Osteoblast (primary cell): ENCODE measurements at regions not wholly inside any gene's neighbourhood (a gene's known extent, or its start where the extent isn't known, plus 50 kb on each side); places are given as distances from the start of the nearest gene placed in this dataset.

ENCODE experiments used
- DNase-seq: peaks from one replicate; pipeline ENCODE4 v3.0.0; 2011; ENCODE audit warnings: low spot score, mixed read lengths; ENCODE audit not compliant: insufficient read length; ENCODE audit errors: missing footprints
- H2AFZ ChIP-seq: 2 replicates; pipeline ENCODE4 v1.6.0; 2011; ENCODE audit warnings: mild to moderate bottlenecking, low read length
- H3K27ac ChIP-seq: 2 replicates; pipeline ENCODE4 v1.5.1; 2011; ENCODE audit warnings: mild to moderate bottlenecking, low read depth, low read length, moderate library complexity
- H3K27me3 ChIP-seq: 2 replicates; pipeline ENCODE4 v1.6.0; 2012; ENCODE audit warnings: mild to moderate bottlenecking, control low read depth, inconsistent platforms, low read length, moderate library complexity; ENCODE audit not compliant: insufficient read depth
- H3K36me3 ChIP-seq: 2 replicates; pipeline ENCODE4 v1.5.1; 2011; ENCODE audit warnings: mild to moderate bottlenecking, low read length, control low read depth, moderate library complexity; ENCODE audit not compliant: insufficient read depth
- H3K4me1 ChIP-seq: 2 replicates; pipeline ENCODE4 v1.5.1; 2011; ENCODE audit warnings: mild to moderate bottlenecking, low read length, control low read depth, moderate library complexity; ENCODE audit not compliant: insufficient read depth
- H3K4me2 ChIP-seq: 2 replicates; pipeline ENCODE4 v1.6.0; 2011; ENCODE audit warnings: mild to moderate bottlenecking, low read length; ENCODE audit not compliant: insufficient read depth
- H3K4me3 ChIP-seq: fragments of 200-600 bp; sonication (generic); 3 replicates; pipeline ENCODE4 v1.5.1; 2012; ENCODE audit warnings: mild to moderate bottlenecking, low read length, inconsistent platforms; ENCODE audit not compliant: insufficient read depth
- H3K79me2 ChIP-seq: 2 replicates; pipeline ENCODE4 v1.6.0; 2012; ENCODE audit warnings: mild to moderate bottlenecking, low read length, control low read depth, inconsistent platforms; ENCODE audit not compliant: insufficient read depth
- H3K9me3 ChIP-seq: 2 replicates; pipeline ENCODE4 v1.5.1; 2011; ENCODE audit warnings: low read depth, low read length, control low read depth
- H4K20me1 ChIP-seq: 2 replicates; pipeline ENCODE4 v1.6.0; 2012; ENCODE audit warnings: mild to moderate bottlenecking, low read length, control low read depth; ENCODE audit not compliant: insufficient read depth
- CTCF ChIP-seq: IDR thresholded peaks from 2 replicates; pipeline ENCODE4 v1.5.1; 2011; ENCODE audit warnings: mild to moderate bottlenecking, low read depth, low read length, moderate library complexity; ENCODE audit errors: extremely low read depth

GRCh38 chr2:103506812-103507211, 745.0 kb downstream of the TMEM182 start:
- H3K79me2 ChIP-seq = no peaks in the 10 kb centered on the region
- H4K20me1 ChIP-seq = no peaks in the 10 kb centered on the region
- no peaks in the 10 kb centered on the region for H3K36me3 ChIP-seq
- no peak for DNase-seq
- no peak overlapping the region for H3K4me2 ChIP-seq
- H3K4me1 ChIP-seq = no peaks in the 10 kb centered on the region
- no peak overlapping the region for H2AFZ ChIP-seq
- no peak for TF ChIP-seq CTCF
- H3K27me3 ChIP-seq = no peaks in the 10 kb centered on the region
- no peak overlapping the region for H3K27ac ChIP-seq
- H3K9me3 ChIP-seq = no peaks in the 10 kb centered on the region
- no peak overlapping the region for H3K4me3 ChIP-seq

DNA sequence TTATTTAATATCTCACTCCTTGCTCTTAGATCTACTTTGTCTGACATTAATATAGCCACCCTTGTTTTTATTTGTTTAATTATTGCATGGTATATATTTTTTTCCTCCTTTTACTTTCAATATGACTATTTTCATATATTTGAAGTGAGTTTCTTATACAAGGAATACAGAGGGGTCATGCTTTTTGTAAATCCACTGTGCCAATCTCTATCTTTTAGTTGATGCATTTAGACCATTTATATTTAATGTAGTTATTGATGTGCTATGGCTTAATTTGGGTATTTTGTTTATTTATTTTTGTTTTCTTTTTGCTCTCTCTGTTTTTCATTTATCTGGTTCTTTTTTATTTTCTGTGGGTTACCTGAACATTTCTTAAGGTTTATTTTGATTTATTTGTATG, 750.6 kb downstream of the TMEM182 start:
- no peak for TF ChIP-seq CTCF
- H2AFZ ChIP-seq = no peak overlapping the region
- no peak for DNase-seq
- H3K4me1 ChIP-seq = no peaks in the 10 kb centered on the region
- no peaks in the 10 kb centered on the region for H3K9me3 ChIP-seq
- no peak overlapping the region for H3K27ac ChIP-seq
- no peaks in the 10 kb centered on the region for H3K36me3 ChIP-seq
- H3K79me2 ChIP-seq = no peaks in the 10 kb centered on the region
- no peaks in the 10 kb centered on the region for H3K27me3 ChIP-seq
- no peak overlapping the region for H3K4me3 ChIP-seq
- no peak overlapping the region for H3K4me2 ChIP-seq
- H4K20me1 ChIP-seq = no peaks in the 10 kb centered on the region

DNA sequence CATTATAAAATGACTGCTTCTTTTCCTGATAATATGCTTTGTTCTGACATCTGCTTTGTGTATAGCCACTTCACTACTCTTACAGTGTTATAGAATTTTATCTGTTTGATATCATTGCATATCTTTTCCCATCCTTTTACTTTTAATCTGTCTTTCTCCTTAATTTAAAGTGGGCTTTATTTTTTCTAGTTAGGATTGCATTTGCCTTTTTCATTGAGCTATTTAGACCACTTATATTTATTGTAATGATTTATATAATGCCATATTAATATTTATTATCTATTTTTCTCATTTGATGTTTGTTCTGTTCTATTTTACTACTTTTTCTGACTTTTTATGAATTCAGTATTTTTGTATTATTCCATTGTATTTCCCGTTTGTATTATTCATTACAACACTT, 758.7 kb downstream of the TMEM182 start:
- Histone ChIP-seq H3K27ac (no peak overlapping the region), H3K4me3 (no peak overlapping the region), H3K36me3 (no peaks in the 10 kb centered on the region), H3K9me3 (no peaks in the 10 kb centered on the region), H3K79me2 (no peaks in the 10 kb centered on the region), H2AFZ (no peak overlapping the region), H3K27me3 (no peaks in the 10 kb centered on the region), H3K4me2 (no peak overlapping the region), H4K20me1 (no peaks in the 10 kb centered on the region), H3K4me1 (no peaks in the 10 kb centered on the region)
- no peak for TF ChIP-seq CTCF
- no peak for DNase-seq

DNA sequence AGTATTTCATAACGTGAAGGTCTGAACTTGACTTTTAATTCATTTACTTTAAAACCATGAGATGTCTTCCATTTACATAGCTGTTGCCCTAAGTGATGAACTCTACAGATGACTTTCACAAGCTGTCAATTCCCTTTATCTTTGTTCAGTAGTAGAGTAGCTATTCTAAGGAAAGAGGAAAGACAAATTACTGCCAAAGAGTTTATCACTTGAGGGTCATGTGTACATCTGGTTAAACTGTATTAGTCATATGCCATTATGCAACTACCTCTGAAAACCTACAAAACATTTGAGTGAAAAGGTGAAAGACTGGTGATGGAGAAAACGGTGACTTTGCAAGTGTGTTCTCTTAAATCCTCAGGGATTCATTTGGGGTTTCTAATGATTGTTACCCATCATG, 763.9 kb downstream of the TMEM182 start:
- Histone ChIP-seq H3K79me2 (no peaks in the 10 kb centered on the region), H2AFZ (no peak overlapping the region), H3K9me3 (no peaks in the 10 kb centered on the region)

More for the DNA sequence above, 763.9 kb downstream of the TMEM182 start:
- no peaks in the 10 kb centered on the region for H3K4me1 ChIP-seq
- H3K27ac ChIP-seq = no peak overlapping the region
- no peaks in the 10 kb centered on the region for H3K27me3 ChIP-seq
- no peaks in the 10 kb centered on the region for H3K36me3 ChIP-seq
- no peaks in the 10 kb centered on the region for H4K20me1 ChIP-seq
- TF ChIP-seq CTCF = no peak
- DNase-seq = no peak
- no peak overlapping the region for H3K4me3 ChIP-seq
- no peak overlapping the region for H3K4me2 ChIP-seq
